ENCODE measurements at regions not wholly inside any gene's neighbourhood (a gene's known extent, or its start where the extent isn't known, plus 50 kb on each side); places are given as distances from the start of the nearest gene placed in this dataset.

- DNase-seq (ENCODE audit: extremely low read depth in 1 of 4, low spot score in 3 of 4) (no peak), FAIRE-seq (no peak), ATAC-seq (no peak)
- H3K9ac ChIP-seq (ENCODE audit: insufficient read depth in 1 of 2, low read depth in 2 of 2, low read length in 2 of 2): no peak overlapping the region
- no peak overlapping the region for H2AFZ ChIP-seq (ENCODE audit: low read depth, low read length)
- H3K4me1 ChIP-seq (replicated peaks in 1 of 2; ENCODE audit: control insufficient read depth in 2 of 2, insufficient read depth in 2 of 2, low read length in 2 of 2): no peaks in the 10 kb centered on the region
- BruUV-seq (replicated peaks): no TSS peak
- POLR2A ChIA-PET: no interaction called here
- H3K27ac ChIP-seq (ENCODE audit: extremely low read depth, low read depth, low read length): no peak overlapping the region
- H3K27me3 ChIP-seq (ENCODE audit: control insufficient read depth in 2 of 2, insufficient read depth in 2 of 2, low read length in 2 of 2): peaks cover 0 to 7% of the 10 kb centered on the region in 2 experiments; a peak in 2 of 5 replicates
- CTCF ChIA-PET (ENCODE audit: low intra/inter-chr PET ratio): no interaction called here
- H3K9me1 ChIP-seq (ENCODE audit: control insufficient read depth, insufficient read depth, low read length): no peaks in the 10 kb centered on the region
- no peaks in the 10 kb centered on the region; the same call in 1 of the 2 replicates for H4K20me1 ChIP-seq (replicated peaks; ENCODE audit: control insufficient read depth, insufficient read depth, low read length)
- intact Hi-C loops (cut with micrococcal nuclease) (loop anchor here (5.0 to 10.0 kb wide), 3 partner anchors 241 to 476 kb away; partner anchors contain the start of gene ADRA1B), in situ Hi-C loops (cut with MboI) (loop anchor here (10.0 kb wide), 1 partner anchor 534 kb away; no protein-coding TSS in a partner anchor)
- no peaks in the 10 kb centered on the region for H3K9me3 ChIP-seq (replicated peaks; ENCODE audit: control insufficient read depth, insufficient read depth, low read depth, low read length)
- no peaks in the 10 kb centered on the region for H3K36me3 ChIP-seq (ENCODE audit: control insufficient read depth, insufficient read depth, low read length)
- 0% methylated on average over 4 of the region's 4 CpGs for WGBS (ENCODE audit: insufficient coverage, low coverage, missing lambda C conversion rate)
- no peak overlapping the region for H3K4me2 ChIP-seq (ENCODE audit: insufficient read depth, low read length)
- no peak overlapping the region for H3K4me3 ChIP-seq
- no peaks in the 10 kb centered on the region for H3K79me2 ChIP-seq (ENCODE audit: control insufficient read depth, insufficient read depth, low read length)
- TF ChIP-seq MIER1 (IDR thresholded peaks at IDR 0.05; ENCODE audit: low read depth): no peak
- no peak for TF ChIP-seq ZNF384 (IDR thresholded peaks at IDR 0.05; ENCODE audit: low read depth, low read length)
- no peak for TF ChIP-seq MCM2 (IDR thresholded peaks at IDR 0.05; ENCODE audit: low read depth)
- no peak for TF ChIP-seq SRF (CRISPR knock-in tag; IDR thresholded peaks at IDR 0.05)
- TF ChIP-seq, protein P1, sequence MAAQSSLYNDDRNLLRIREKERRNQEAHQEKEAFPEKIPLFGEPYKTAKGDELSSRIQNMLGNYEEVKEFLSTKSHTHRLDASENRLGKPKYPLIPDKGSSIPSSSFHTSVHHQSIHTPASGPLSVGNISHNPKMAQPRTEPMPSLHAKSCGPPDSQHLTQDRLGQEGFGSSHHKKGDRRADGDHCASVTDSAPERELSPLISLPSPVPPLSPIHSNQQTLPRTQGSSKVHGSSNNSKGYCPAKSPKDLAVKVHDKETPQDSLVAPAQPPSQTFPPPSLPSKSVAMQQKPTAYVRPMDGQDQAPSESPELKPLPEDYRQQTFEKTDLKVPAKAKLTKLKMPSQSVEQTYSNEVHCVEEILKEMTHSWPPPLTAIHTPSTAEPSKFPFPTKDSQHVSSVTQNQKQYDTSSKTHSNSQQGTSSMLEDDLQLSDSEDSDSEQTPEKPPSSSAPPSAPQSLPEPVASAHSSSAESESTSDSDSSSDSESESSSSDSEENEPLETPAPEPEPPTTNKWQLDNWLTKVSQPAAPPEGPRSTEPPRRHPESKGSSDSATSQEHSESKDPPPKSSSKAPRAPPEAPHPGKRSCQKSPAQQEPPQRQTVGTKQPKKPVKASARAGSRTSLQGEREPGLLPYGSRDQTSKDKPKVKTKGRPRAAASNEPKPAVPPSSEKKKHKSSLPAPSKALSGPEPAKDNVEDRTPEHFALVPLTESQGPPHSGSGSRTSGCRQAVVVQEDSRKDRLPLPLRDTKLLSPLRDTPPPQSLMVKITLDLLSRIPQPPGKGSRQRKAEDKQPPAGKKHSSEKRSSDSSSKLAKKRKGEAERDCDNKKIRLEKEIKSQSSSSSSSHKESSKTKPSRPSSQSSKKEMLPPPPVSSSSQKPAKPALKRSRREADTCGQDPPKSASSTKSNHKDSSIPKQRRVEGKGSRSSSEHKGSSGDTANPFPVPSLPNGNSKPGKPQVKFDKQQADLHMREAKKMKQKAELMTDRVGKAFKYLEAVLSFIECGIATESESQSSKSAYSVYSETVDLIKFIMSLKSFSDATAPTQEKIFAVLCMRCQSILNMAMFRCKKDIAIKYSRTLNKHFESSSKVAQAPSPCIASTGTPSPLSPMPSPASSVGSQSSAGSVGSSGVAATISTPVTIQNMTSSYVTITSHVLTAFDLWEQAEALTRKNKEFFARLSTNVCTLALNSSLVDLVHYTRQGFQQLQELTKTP (IDR thresholded peaks at IDR 0.05; ENCODE audit: low read depth in 1 of 2, partially characterized antibody in 2 of 2): no peak
- TF ChIP-seq MYC (IDR thresholded peaks at IDR 0.05; ENCODE audit: low read depth, low read length): no peak
- no peak for TF ChIP-seq MYC (CRISPR knock-in tag; IDR thresholded peaks at IDR 0.05; ENCODE audit: borderline replicate concordance, low read depth)
- TF ChIP-seq XRCC4 (IDR thresholded peaks at IDR 0.05; ENCODE audit: extremely low read depth, insufficient read depth, insufficient read length): no peak
- no peak for TF ChIP-seq ATF2 (CRISPR knock-in tag; IDR thresholded peaks at IDR 0.05)
- TF ChIP-seq ZNF57 (CRISPR knock-in tag; IDR thresholded peaks at IDR 0.05): no peak
Measured at GRCh38 chr5:159440968-159441367, 110.7 kb upstream of the IL12B start.
